ENCODE measurements at regions not wholly inside any gene's neighbourhood (a gene's known extent, or its start where the extent isn't known, plus 50 kb on each side); places are given as distances from the start of the nearest gene placed in this dataset.

DNA sequence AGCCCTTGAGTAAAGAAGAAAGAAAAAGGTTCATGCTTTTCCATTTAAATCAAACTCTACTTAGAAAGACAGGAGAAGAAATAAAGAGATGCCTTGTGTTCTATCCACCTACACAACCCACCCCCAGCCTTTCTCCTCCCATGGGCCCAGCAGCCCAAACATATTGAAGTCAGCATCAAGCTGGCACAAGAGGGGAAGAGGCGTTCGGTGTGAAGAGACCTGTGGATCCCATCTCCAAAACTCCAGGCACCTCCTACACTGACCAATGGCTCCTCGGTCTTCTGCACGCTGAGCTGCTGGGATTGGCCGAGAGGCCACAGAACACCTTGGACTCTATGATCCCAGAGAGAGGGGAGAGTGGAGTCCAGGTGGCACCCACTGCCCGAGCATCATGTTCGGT is 66.0 kb upstream of the CELF2 start:
- intact Hi-C loops (cut with DNase I) = no loop called here
- no peak for TF ChIP-seq POLR2A (IDR thresholded peaks at IDR 0.05)
- TF ChIP-seq, protein P1, sequence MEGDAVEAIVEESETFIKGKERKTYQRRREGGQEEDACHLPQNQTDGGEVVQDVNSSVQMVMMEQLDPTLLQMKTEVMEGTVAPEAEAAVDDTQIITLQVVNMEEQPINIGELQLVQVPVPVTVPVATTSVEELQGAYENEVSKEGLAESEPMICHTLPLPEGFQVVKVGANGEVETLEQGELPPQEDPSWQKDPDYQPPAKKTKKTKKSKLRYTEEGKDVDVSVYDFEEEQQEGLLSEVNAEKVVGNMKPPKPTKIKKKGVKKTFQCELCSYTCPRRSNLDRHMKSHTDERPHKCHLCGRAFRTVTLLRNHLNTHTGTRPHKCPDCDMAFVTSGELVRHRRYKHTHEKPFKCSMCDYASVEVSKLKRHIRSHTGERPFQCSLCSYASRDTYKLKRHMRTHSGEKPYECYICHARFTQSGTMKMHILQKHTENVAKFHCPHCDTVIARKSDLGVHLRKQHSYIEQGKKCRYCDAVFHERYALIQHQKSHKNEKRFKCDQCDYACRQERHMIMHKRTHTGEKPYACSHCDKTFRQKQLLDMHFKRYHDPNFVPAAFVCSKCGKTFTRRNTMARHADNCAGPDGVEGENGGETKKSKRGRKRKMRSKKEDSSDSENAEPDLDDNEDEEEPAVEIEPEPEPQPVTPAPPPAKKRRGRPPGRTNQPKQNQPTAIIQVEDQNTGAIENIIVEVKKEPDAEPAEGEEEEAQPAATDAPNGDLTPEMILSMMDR (IDR thresholded peaks at IDR 0.05) = no peak
- TF ChIP-seq POLR2AphosphoS5 (IDR thresholded peaks at IDR 0.05) = no peak
- no peaks in the 10 kb centered on the region for H3K27me3 ChIP-seq (replicated peaks; ENCODE audit: insufficient read depth)
- DNase-seq (ENCODE audit: low spot score) = no peak
- H3K27ac ChIP-seq = no peak overlapping the region
- H3K4me1 ChIP-seq (replicated peaks) = no peaks in the 10 kb centered on the region
- no peaks in the 10 kb centered on the region for H3K36me3 ChIP-seq
- WGBS = 93% methylated on average over 7 of the region's 7 CpGs
- no peaks in the 10 kb centered on the region for H3K9me3 ChIP-seq
- H3K4me3 ChIP-seq = no peak overlapping the region

DNA sequence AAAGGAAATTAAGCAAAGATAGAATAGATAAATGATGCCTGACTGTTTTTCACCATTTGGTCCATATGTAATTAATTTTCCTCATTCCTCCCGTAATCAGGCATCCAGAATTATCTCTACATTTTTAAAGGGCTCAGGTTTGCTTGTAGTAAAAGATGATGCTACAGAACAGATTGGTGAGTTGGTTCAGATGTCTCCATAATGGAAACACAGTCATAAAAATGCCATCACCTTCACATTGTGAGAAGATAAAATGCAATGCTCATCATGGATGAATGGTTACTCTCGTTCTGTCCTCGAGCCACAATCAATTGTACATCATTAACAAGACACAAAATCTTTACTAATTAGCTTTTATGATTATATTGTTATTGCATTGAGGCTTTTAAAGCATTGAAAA is 64.9 kb upstream of the CELF2 start:
- intact Hi-C loops (cut with DNase I) = no loop called here
- 43% methylated on average over 3 of the region's 3 CpGs for WGBS
- Histone ChIP-seq H3K4me3 (no peak overlapping the region), H3K4me1 (replicated peaks) (no peaks in the 10 kb centered on the region), H3K27me3 (replicated peaks; ENCODE audit: insufficient read depth) (no peaks in the 10 kb centered on the region), H3K27ac (no peak overlapping the region), H3K36me3 (no peaks in the 10 kb centered on the region), H3K9me3 (no peaks in the 10 kb centered on the region)
- no peak for TF ChIP-seq POLR2AphosphoS5 (IDR thresholded peaks at IDR 0.05)
- TF ChIP-seq, protein P1 (IDR thresholded peaks at IDR 0.05) = no peak
- TF ChIP-seq POLR2A (IDR thresholded peaks at IDR 0.05) = no peak
- DNase-seq (ENCODE audit: low spot score) = no peak

DNA sequence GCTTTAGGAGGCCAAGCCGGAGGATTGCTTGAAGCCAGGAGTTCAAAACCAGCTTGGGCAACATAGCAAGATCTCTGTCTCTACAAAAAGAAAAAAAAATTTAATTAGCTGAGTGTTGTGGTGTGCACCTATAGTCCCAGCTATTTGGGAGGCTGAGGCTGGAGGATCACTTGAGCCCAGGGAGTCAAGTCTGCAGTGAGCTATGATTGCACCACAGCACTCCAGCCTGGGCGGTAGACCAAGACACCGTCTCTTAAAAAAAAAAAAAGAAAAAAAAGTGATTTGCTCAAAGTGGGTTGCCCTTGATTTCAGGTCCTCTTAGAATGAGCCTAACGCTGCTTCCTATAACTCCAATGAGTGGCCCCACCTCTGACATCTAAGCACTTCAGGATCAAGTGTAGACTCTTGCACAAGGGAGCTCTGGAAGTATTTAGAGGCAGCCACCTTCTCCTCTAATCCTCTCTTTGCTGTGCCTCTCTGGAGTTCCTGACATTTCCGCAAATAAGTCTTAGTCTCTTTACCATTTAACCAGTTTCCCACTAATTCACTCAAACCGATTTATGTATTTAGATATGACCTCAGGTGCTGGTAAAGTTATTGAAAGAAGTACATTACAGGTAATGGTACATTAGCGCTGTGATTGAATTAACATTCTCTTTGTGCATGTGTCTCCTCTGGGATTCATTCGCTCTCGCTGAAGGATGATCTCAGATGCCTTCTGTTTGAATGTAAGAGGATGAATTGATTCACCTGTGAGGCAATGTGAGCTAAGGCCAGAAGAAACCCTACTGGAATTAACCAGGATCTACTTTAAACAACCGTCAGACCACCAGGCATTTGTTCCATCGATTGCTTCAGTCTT is 60.8 kb upstream of the CELF2 start:
- TF ChIP-seq POLR2A (IDR thresholded peaks at IDR 0.05) (no peak), POLR2AphosphoS5 (IDR thresholded peaks at IDR 0.05) (no peak)
- TF ChIP-seq, protein P1 (IDR thresholded peaks at IDR 0.05) = no peak
- Histone ChIP-seq H3K27me3 (replicated peaks; ENCODE audit: insufficient read depth) (no peaks in the 10 kb centered on the region), H3K9me3 (no peaks in the 10 kb centered on the region), H3K4me1 (replicated peaks) (no peaks in the 10 kb centered on the region), H3K36me3 (no peaks in the 10 kb centered on the region), H3K4me3 (no peak overlapping the region), H3K27ac (no peak overlapping the region)
- no peak for DNase-seq (ENCODE audit: low spot score)
- 92% methylated on average over 11 of the region's 11 CpGs for WGBS
- intact Hi-C loops (cut with DNase I) = no loop called here

DNA sequence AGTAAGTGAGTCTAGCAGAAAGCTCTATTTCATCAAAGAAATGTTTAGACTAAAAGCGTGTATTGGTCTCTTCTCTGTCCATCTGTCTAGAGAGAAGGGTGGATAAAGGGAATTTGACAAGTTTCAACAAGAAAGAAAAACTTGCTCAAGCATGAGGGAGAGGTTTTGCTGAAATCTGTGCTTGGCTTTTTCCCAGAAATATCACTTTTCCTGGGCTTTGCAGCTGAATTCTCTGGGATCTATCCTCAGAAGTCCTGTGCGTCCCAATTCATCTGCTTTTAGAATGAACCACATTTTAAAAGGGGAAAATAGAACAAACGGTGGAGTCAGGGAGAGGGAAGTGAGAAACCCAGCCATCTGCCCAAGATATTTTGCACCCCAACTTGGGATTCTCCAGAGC is 59.6 kb upstream of the CELF2 start:
- no peaks in the 10 kb centered on the region for H3K27me3 ChIP-seq (replicated peaks; ENCODE audit: insufficient read depth)
- no peaks in the 10 kb centered on the region for H3K36me3 ChIP-seq
- no peak overlapping the region for H3K4me3 ChIP-seq
- TF ChIP-seq POLR2A (IDR thresholded peaks at IDR 0.05) (no peak), POLR2AphosphoS5 (IDR thresholded peaks at IDR 0.05) (no peak)
- TF ChIP-seq, protein P1 (IDR thresholded peaks at IDR 0.05) = no peak
- H3K4me1 ChIP-seq (replicated peaks) = no peaks in the 10 kb centered on the region
- DNase-seq (ENCODE audit: low spot score) = no peak
- intact Hi-C loops (cut with DNase I) = no loop called here
- no peak overlapping the region for H3K27ac ChIP-seq
- H3K9me3 ChIP-seq = no peaks in the 10 kb centered on the region
- 78% methylated on average over 3 of the region's 3 CpGs for WGBS

DNA sequence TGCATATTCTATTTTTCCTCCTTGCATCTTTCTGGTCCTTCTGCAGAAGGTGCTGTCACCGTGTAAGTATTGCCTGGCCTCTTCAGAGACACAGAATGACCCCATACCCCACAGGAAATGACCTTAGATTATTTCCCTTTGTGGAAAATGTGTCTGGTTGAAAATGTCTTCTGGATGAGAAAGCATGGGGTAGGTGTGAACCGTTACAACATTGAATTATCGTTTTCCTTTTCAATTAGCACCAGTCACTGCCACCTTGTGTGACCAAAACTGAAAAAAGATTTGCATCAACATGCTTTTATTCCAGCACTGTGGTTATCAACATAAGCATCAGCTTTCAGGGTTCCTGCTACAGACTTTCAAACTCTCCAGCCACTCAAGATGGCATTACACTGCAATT is 58.0 kb upstream of the CELF2 start:
- Histone ChIP-seq H3K27me3 (replicated peaks; ENCODE audit: insufficient read depth) (no peaks in the 10 kb centered on the region), H3K4me3 (no peak overlapping the region), H3K36me3 (no peaks in the 10 kb centered on the region), H3K9me3 (no peaks in the 10 kb centered on the region), H3K4me1 (replicated peaks) (no peaks in the 10 kb centered on the region), H3K27ac (no peak overlapping the region)
- no peak for TF ChIP-seq POLR2A (IDR thresholded peaks at IDR 0.05)
- TF ChIP-seq POLR2AphosphoS5 (IDR thresholded peaks at IDR 0.05) = no peak
- TF ChIP-seq, protein P1 (IDR thresholded peaks at IDR 0.05) = no peak
- 84% methylated on average over 3 of the region's 3 CpGs for WGBS
- intact Hi-C loops (cut with DNase I) = no loop called here
- no peak for DNase-seq (ENCODE audit: low spot score)
